Activated naive CD4-positive, alpha-beta T cell treated with anti-CD3 and anti-CD28 coated beads, Interleukin-2, amount 50 U/mL, for 16 hours (primary cell): ENCODE measurements at regions not wholly inside any gene's neighbourhood (a gene's known extent, or its start where the extent isn't known, plus 50 kb on each side); places are given as distances from the start of the nearest gene placed in this dataset.
"Not testable (repeated sequence)": the region's sequence is repeated elsewhere in the genome, so short reads cannot be mapped to it uniquely, and the experiment has no call there.

Experiments
- DNase-seq: peaks from one replicate; pipeline ENCODE4 v3.0.0-alpha.2; 2020

DNA sequence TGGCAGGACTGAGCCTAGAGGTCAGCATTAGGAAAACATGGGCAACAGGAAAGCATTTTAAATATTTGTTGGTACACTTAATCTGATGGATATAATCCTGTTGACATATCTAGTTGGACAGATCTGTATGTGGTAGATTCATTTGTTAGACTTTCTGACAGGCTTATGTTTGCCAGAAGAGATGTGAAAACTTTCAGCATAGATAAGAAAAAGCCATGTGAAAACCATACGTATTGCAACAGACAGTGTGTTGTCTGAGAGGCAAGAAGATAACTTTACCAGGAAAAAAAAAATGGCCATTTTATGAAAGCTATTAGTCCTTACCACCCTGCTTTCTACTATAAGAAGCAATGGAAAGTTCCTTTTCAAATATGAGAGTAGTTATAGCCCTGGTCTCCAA lies 1902.2 kb upstream of the C9orf72 start:
- no peak for DNase-seq

DNA sequence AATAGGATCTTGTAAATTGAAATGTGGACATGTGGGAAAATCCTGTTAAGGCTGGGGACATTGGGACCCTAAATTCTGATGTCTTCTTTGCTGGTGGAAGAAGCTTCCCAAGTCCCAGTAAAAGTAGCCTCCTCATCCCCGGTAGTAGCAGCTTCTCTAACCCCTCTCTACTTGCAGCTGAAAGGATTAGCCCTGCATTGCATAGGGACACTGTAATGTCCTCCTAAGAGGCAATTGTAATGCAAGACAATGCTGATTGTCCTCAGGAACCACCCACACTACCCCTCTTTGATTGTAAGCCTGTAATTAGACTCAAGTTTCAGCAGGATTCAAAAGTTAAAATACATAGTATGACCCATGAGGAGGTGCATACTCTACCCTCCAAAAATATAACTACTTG lies 1938.4 kb upstream of the C9orf72 start:
- DNase-seq, result no peak

GRCh38 chr9:29514336-29514735 lies 1941.1 kb upstream of the C9orf72 start:
- no peak for DNase-seq

- DNase-seq, result no peak
Observed at GRCh38 chr9:29514862-29515261, 1941.6 kb upstream of the C9orf72 start.

- DNase-seq, result no peak
Observed at GRCh38 chr9:29548436-29548835, 1975.2 kb upstream of the C9orf72 start.

DNA sequence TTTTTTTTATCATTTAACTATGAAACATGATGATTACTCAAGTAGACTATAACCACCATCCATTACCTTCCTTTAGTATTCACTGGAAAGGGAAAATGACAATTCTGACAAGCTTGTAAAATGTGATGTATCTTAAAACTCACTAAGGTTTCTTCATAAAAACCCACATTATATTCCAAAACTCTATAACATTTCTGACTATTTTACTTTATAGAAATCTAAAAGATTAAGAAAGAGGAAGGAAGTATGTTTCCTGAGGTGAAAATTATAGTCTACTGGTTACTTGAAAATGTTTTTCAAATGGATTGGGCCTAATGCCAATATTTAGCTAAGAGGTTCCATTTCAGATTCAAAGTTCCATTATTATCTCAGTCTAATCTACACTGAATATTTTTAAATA lies 1982.2 kb upstream of the C9orf72 start:
- no peak for DNase-seq

- DNase-seq, result no peak
Observed at GRCh38 chr9:29556317-29556716, 1983.0 kb upstream of the C9orf72 start.

GRCh38 chr9:29556746-29557145 lies 1983.5 kb upstream of the C9orf72 start:
- DNase-seq, result no peak

- no peak for DNase-seq
Observed at GRCh38 chr9:29564564-29564963, 1991.3 kb upstream of the C9orf72 start.

DNA sequence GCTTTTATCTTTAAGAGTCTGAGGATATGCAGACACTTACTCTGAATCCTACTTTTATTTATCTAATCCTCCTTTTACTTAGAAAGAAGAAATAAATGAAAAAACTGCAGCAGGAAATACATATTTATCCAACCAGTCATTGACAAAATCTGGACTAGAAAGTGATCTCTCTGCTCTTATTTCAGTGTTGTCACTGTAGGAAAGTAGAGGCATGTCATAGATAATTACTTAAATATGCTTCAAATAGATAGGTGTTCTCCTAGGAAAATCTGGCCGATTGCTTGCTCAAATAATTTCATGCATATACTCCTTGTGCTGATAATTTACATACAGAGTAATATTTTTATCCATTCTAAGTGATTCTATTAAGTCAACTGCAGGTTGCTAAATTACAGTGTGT lies 2001.9 kb upstream of the C9orf72 start:
- DNase-seq, result no peak

DNA sequence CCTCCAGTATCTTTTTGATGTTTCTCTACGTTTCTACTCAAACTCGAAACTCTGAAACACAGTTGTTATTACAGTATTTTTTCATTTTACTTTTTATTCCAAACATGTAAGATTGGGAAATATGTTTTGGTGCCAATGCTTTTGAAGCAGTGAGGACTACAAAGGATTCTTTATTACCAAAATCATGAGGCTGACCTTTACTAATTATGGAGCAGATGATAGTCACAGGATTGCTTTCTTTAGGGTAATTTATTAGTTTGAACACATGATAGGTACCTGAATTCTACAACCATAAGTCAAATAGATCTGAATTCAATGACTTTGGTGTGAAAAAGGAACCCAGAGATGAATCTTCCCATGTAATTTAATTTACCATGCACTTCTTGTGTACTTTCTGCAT lies 2015.1 kb upstream of the C9orf72 start:
- DNase-seq, result no peak

- no peak for DNase-seq
Observed at GRCh38 chr9:29609282-29609681, 2036.0 kb upstream of the C9orf72 start.

DNA sequence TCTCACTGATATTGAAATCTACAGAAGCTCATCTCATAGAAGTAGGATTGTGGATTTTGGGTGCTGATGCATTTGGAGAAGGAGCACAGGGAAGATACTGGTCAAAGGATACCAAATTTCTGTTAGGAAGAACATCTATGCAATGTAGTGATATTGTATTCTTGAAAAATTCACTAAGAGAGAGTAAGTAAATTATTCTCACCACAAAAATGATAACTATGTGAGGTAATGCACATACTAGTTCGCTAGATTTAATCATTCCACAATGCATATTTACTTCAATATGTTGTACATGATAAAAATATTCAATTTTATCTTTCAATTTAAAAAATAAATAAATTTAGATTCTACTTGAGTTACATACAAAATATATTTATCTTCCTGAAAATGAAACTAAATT lies 2040.5 kb upstream of the C9orf72 start:
- DNase-seq, result no peak

DNA sequence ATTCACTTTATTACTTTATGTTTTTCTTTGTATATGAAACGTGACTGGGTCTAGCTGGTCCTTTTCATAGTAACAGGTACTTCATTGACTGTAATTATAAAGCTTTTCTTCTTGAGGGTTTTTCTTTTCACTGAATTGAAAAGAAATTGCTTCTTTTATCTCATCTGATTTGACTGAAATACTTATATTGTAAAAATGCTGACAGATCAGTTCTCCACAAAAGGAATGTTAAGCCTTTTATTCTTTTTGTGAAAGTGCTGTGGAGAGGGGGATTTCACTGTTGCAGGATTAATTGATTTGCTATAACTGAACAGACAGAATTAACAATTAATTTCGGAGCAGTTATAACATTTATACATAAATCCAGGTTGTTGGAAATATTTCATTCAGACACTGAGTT lies 2043.6 kb upstream of the C9orf72 start:
- no peak for DNase-seq

- DNase-seq, result no peak
Observed at GRCh38 chr9:29625292-29625731, 2052.0 kb upstream of the C9orf72 start.

DNA sequence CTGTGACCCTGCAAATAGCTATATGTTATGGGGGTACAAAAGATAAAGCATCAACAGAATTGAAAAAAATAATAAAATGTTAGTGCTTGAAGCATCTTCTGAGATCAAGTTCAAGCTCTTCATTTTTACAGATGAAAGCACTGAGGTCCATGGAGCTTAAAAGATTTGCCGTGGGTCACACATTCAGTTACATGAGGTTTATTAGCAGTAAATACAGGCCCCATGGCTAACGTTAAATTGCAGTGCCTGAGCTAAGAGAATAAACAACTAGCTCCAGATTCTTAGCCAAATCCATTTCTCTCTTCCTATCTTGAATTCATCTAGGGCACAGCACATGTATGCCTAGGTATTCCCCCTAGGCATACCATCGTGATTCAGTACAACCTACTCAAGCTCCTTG lies 2052.7 kb upstream of the C9orf72 start:
- DNase-seq, result no peak

DNA sequence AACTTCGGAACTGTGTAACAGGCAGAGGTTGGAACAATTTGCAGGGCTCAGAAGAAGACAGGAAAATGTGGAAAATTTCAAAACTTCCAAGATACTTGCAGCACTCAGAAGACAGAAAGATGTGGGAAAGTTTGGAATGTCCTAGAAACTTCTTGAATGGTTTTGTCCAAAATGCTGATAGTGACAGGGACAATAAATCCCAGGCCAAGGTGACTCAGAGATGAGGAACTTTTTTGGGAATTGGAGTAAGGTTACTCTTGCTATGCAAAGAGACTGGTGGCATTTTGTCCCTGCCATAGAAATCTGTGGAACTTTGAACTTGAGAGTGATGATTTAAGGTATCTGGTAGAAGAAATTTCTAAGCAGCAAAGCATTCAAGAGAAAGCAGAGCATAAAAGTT lies 2055.6 kb upstream of the C9orf72 start:
- DNase-seq, result not testable (repeated sequence)

DNA sequence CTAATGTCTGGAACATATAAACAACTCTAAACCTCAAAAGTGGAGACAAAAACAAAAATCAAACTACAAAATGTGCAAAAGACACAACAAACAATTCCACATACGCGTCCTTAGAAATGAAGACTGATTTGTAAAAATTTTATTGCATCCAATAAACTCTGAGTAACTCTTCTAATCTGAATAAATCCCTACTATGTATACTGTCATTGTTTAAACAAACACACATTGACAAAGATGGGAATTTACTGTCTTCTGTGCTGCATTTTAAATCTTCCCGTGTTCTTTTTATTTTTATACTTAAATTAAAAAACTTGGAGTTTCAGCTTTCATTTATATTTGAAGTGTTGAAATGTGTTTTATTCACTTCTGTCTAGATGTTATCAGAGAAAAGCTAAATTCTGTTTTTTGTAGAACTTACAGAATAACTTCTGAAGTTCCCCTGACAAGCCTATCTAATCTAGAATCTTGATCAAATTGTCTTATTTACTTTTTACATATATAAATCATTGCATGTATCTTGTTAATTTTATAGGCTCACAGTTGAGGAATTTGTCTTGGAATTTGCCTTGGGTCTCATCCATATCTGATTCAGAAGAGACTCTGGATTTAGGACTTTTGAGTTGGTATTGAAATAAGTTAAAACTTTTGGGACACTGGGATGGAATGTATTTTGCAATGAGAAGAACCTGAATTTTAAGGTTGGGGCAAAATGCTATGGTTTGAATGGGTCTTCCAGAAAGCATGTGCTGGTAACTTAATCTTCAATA lies 2064.4 kb upstream of the C9orf72 start:
- DNase-seq, result no peak

DNA sequence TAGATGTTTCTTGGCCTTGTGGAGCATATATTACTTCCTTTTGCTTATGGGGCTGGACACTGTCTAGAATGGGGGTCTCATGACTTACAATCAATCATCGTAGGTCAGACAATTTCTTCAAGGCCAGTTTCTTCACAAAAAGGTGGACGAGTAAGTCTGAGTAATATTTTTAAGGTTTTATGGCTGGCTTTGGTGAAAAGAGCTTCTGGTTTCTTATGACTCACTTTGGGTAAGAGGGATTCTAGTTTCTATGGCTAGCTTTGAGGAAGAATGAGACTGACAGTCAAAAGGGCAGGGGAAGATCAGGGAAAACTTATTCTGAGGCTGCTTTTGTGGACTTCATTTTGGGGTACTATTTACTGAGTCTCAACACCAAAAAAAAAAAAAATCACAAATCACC lies 2067.2 kb upstream of the C9orf72 start:
- no peak for DNase-seq

- no peak for DNase-seq
Observed at GRCh38 chr9:29644514-29644913, 2071.2 kb upstream of the C9orf72 start.

GRCh38 chr9:29647451-29647850 lies 2074.2 kb upstream of the C9orf72 start:
- no peak for DNase-seq

GRCh38 chr9:29648132-29648531 lies 2074.9 kb upstream of the C9orf72 start:
- no peak for DNase-seq

GRCh38 chr9:29648601-29649000 lies 2075.3 kb upstream of the C9orf72 start:
- no peak for DNase-seq

DNA sequence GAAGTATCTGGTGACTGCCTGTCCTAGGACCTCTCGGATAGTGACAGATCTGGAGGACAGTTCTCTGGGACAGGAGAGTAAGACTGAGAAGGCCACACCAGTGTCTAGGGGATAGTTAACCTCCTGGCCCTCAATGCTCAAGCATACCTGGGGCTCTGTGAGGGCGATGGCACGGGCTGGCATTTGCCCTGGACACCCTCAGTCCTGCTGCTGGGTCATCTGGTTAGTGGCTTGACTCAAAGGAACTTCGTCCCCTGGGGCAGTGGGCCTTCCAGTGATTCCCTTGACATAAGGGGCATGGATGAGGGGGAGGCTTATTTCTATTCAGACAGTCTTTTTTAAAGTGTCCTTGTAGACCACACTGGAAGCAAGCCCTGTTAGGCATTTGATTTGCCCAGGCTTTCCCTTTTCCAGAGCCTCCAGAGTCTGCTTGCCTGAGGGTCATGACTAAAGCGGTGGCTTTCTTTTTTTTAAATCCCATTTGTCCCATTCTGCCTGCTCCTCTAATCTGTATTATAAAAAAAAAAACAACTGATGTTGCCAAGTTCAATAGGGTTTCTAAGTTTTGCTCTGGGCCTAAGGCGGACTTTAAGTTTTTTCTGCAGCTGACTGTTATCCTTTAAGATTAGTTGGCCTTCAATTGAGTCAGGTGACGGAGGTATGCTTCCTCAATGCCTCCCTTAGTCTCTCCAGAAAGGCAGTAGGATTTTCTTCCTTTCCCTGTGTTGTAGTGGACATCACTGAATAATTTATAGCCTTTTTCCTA lies 2083.5 kb upstream of the C9orf72 start:
- DNase-seq, result no peak

DNA sequence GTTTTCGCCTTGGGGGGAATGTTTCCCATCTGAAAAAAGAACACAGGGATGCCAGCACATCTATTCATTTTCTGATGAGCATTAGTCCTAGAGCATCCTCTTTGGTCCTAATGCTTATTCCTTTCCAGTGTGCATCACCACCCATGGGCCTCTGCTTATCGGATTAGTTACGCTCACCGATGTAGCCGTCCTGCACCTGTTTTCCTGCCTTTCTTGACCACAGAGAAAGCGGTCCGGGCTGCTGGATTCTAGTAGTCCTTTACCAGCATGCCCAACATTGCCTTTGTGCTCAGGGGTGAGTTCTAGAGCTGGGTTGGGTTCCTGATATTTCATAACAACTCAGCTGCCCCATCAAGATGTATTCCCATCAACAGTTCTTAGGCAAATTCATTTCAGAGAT lies 2084.5 kb upstream of the C9orf72 start:
- no peak for DNase-seq
